ENCODE measurements at regions not wholly inside any gene's neighbourhood (a gene's known extent, or its start where the extent isn't known, plus 50 kb on each side); places are given as distances from the start of the nearest gene placed in this dataset.
A peak's percentile ranks its signal among the peaks of the same experiment; 100 is the strongest.

DNA sequence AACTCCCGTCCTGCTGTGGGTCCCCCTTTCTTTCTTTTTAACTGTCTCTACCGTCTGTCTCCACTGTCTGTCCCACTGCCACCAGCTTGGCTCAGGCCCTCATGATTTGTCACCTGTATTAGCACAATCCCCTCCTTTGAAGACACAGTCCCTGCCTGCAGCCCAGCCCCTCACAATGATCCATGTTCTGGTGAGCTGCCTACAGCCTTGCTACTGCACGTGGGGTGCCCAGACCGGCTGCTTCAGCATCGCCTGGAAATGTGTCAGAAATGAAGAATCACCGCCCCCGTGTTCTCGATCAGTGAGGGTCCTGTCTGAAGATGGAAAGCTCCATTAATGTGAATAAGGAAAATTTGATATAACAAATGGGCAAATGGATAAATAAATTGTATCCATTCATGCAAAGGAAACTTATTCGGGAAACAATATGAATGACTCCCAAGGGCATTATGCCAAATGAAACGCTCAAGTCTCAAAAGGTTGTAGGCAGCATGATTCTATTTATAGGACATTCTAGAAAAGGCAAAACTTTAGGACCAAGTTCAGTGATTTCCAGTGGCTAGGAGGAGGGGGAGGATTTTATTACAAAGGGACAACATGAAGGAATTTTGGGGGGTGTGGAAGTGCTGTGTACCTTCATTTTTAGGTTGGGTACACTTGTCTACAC is 59.4 kb upstream of the CD83 start:
- POLR2A ChIA-PET: no interaction called here
- no peaks in the 10 kb centered on the region for H3K9me3 Mint-ChIP-seq

DNA sequence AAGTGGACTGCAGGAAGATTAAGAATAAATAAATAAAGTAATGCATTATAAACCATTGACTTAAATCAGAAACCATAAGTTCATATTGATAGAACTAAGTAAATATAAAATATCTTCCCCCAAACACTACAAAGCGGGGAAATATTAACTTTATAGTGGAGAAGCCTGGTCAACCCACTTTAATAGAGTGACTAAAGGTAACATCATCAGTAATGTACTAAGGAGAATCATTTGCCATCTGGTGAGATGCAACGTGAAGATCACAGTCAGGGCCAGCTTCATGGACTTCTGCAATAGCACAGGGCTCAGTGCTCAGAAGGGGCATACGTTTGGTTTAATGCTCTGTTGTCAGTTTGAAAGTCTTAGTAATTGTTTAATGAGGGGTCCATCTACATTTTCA is 58.8 kb upstream of the CD83 start:
- POLR2A ChIA-PET: no interaction called here
- H3K36me3 Mint-ChIP-seq: no peaks in the 10 kb centered on the region
- no peaks in the 10 kb centered on the region for H3K9me3 Mint-ChIP-seq
- no peak overlapping the region for H3K4me3 Mint-ChIP-seq
- H3K27ac Mint-ChIP-seq: no peak overlapping the region
- no peak for ATAC-seq (ENCODE audit: low read depth)
- peaks cover 33% of the 10 kb centered on the region for H3K27me3 Mint-ChIP-seq
- H3K4me1 Mint-ChIP-seq: no peaks in the 10 kb centered on the region
- no peak for DNase-seq

More for the DNA sequence above, 59.4 kb upstream of the CD83 start:
- no peak for ATAC-seq (ENCODE audit: low read depth)
- H3K27me3 Mint-ChIP-seq: peaks cover 29% of the 10 kb centered on the region
- no peak overlapping the region for H3K4me3 Mint-ChIP-seq
- no peak overlapping the region for H3K27ac Mint-ChIP-seq
- H3K4me1 Mint-ChIP-seq: no peaks in the 10 kb centered on the region
- no peak for DNase-seq
- no peaks in the 10 kb centered on the region for H3K36me3 Mint-ChIP-seq

DNA sequence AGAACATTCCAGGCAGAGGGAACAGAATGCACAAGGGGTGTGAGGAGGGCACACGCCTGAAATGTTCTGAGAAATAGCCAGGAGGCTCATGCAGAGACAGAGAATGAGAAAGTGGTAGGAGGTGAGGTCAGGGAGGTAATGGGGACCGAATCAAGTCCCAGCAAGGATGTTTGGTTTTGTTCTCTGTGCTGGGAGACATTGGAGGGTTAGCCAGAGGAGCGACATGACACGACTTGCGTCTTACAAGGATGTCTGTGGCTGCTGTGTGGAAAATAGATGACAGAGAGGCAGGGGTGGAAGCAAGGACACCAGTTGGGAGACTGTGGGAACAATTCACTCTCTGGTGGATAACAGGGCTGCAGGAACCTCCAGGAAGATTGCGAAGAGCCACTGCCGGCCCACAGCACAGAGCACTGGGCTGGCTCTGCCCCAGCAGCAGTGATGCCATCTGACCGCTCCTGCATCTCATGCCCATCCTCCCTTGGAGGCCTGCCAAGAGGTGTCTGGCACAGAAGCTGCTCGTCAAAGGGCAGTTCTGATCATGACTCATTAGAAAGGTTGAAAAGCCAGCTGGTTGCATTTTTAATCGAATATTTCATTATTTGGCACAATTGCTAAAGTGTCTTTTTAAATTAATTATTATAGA is 57.7 kb upstream of the CD83 start:
- H3K27me3 Mint-ChIP-seq: peaks cover 33% of the 10 kb centered on the region
- no peaks in the 10 kb centered on the region for H3K36me3 Mint-ChIP-seq
- H3K4me1 Mint-ChIP-seq: no peaks in the 10 kb centered on the region
- POLR2A ChIA-PET: no interaction called here
- DNase-seq (no peak), ATAC-seq (ENCODE audit: low read depth) (no peak)
- H3K9me3 Mint-ChIP-seq: no peaks in the 10 kb centered on the region
- H3K4me3 Mint-ChIP-seq: no peak overlapping the region
- H3K27ac Mint-ChIP-seq: no peak overlapping the region

GRCh38 chr6:14060971-14061370 is 56.6 kb upstream of the CD83 start:
- Mint-ChIP-seq H3K9me3 (no peaks in the 10 kb centered on the region), H3K27me3 (peaks cover 33% of the 10 kb centered on the region), H3K36me3 (no peaks in the 10 kb centered on the region), H3K4me3 (no peak overlapping the region), H3K4me1 (no peaks in the 10 kb centered on the region), H3K27ac (no peak overlapping the region)
- ATAC-seq (ENCODE audit: low read depth) (no peak), DNase-seq (no peak)
- POLR2A ChIA-PET: no interaction called here

DNA sequence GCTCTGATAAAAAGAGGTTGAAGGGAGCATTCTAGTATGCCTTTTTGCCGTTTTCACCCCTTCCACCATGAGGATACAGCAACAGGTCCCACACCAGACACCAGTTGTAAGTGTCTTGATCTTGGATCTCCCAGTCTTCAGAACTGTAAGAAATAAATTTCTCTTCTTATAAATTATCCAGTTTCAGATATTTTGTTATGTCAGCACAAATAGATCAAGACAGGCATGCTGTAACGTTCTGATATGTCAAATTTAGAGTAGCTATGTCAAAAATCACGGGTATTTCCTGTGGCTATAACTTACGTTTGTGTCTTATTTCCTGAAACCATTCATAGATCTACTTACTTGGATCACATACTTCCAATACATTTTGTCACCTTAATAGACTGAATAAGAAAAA is 55.9 kb upstream of the CD83 start:
- Mint-ChIP-seq H3K9me3 (no peaks in the 10 kb centered on the region), H3K27me3 (peaks cover 35% of the 10 kb centered on the region), H3K4me3 (no peak overlapping the region), H3K36me3 (no peaks in the 10 kb centered on the region), H3K4me1 (peaks cover under 1% of the 10 kb centered on the region), H3K27ac (no peak overlapping the region)
- POLR2A ChIA-PET: no interaction called here
- ATAC-seq (ENCODE audit: low read depth) (no peak), DNase-seq (no peak)

GRCh38 chr6:14062345-14063029 is 55.1 kb upstream of the CD83 start:
- H3K4me3 Mint-ChIP-seq: no peak overlapping the region
- ATAC-seq (ENCODE audit: low read depth): no peak

DNA sequence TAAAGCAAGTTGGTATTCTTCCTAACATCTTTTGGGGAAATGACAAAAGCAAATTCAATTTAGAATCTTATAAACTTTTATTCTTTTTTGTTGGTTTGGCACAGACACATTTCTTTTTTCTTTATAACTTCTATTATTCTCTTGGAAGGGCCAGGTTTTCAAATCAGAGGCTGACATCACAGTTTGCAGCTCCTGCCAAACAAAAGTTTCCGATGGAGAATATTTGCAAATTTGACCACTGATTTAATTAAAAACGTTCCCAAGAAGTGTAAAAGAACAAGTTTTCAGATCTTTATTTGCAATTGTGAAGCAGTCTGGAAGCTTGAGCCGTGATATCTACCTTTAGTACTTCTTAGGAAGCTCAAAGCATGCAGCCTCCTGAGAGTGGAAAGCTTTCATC is 53.8 kb upstream of the CD83 start:
- H3K36me3 Mint-ChIP-seq: no peaks in the 10 kb centered on the region
- H3K9me3 Mint-ChIP-seq: no peaks in the 10 kb centered on the region
- POLR2A ChIA-PET: no interaction called here
- H3K27me3 Mint-ChIP-seq: peaks cover 32% of the 10 kb centered on the region
- H3K27ac Mint-ChIP-seq: no peak overlapping the region
- H3K4me3 Mint-ChIP-seq: no peak overlapping the region
- DNase-seq (no peak), ATAC-seq (ENCODE audit: low read depth) (no peak)
- H3K4me1 Mint-ChIP-seq: peaks cover 13% of the 10 kb centered on the region

More at GRCh38 chr6:14062345-14063029, 55.1 kb upstream of the CD83 start:
- H3K36me3 Mint-ChIP-seq: no peaks in the 10 kb centered on the region
- DNase-seq: no peak
- no peak overlapping the region for H3K27ac Mint-ChIP-seq
- H3K4me1 Mint-ChIP-seq: peaks cover 5% of the 10 kb centered on the region
- peaks cover 35% of the 10 kb centered on the region for H3K27me3 Mint-ChIP-seq
- H3K9me3 Mint-ChIP-seq: no peaks in the 10 kb centered on the region
- POLR2A ChIA-PET: no interaction called here

GRCh38 chr6:14065350-14065749 is 52.2 kb upstream of the CD83 start:
- peaks cover 23% of the 10 kb centered on the region for H3K27me3 Mint-ChIP-seq
- peaks cover 13% of the 10 kb centered on the region for H3K4me1 Mint-ChIP-seq
- POLR2A ChIA-PET: no interaction called here
- no peak overlapping the region for H3K27ac Mint-ChIP-seq
- no peaks in the 10 kb centered on the region for H3K9me3 Mint-ChIP-seq
- ATAC-seq (ENCODE audit: low read depth) (no peak), DNase-seq (no peak)
- H3K36me3 Mint-ChIP-seq: no peaks in the 10 kb centered on the region
- H3K4me3 Mint-ChIP-seq: no peak overlapping the region

DNA sequence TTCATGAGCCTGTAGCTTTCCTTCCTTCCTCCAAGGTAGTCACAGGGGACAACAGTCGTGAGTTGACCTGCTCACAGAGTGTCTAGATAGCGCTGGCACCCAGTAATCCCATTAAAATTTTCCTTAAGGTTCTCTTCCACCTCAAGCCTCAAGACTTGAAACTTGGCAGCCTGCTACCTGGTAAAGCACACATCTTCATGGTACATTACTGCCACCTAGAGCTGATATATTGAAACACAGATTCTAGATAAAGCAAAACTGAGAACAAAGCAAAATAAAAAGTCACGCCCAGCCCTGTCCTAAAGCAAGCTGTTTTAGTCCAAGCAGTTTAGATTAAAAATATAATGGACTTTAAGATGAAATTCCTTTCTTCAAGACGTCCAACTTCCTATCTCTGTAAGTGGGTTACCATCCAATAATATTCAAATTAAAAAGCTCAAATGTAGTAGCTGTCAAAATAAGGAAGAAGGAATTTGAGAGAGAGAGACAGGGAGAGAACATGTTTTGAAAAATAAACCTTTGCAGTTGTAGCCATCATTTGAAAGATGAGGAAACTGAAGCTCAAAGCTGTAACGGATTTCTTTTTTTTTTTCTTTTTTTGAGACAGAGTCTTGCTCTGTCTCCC is 50.7 kb upstream of the CD83 start:
- POLR2A ChIA-PET: interaction anchor here (0.7 kb wide), 1 partner anchor 8 kb away, joined by 4 read pairs; no protein-coding TSS in a partner anchor
- peaks cover 18% of the 10 kb centered on the region for H3K27me3 Mint-ChIP-seq
- H3K9me3 Mint-ChIP-seq: no peaks in the 10 kb centered on the region
- peak overlapping the region; percentile 18 for H3K4me3 Mint-ChIP-seq
- H3K4me1 Mint-ChIP-seq: peaks cover 13% of the 10 kb centered on the region
- H3K27ac Mint-ChIP-seq: no peak overlapping the region
- no peaks in the 10 kb centered on the region for H3K36me3 Mint-ChIP-seq
- no peak for DNase-seq
- ATAC-seq (ENCODE audit: low read depth): peak; percentile 54

DNA sequence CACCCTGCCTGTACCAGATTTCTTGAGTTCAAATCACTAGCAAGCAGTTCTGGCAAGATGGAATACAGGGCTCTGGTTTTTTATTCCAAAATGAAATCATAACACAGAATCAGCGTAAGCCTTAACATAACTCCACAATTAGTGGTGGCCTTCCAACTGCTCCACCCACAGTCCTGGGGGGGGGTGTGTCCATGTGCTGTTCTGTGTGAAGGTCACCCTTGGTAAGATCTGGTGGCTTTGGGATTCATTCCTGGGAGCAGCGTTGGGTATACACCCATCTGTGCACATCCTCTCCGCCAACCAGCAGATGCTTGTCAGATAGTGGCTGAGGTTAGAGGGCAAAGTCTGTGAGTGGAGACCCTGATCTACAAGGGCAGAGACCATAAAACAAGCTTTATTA is 49.9 kb upstream of the CD83 start:
- peaks cover 13% of the 10 kb centered on the region for H3K4me1 Mint-ChIP-seq
- ATAC-seq (ENCODE audit: low read depth): no peak
- no peaks in the 10 kb centered on the region for H3K9me3 Mint-ChIP-seq
- no peak for DNase-seq
- H3K36me3 Mint-ChIP-seq: no peaks in the 10 kb centered on the region
- POLR2A ChIA-PET: interaction anchor here (1.0 kb wide), 1 partner anchor 278 kb away, joined by 3 read pairs; no protein-coding TSS in a partner anchor
- no peak overlapping the region for H3K27ac Mint-ChIP-seq
- no peak overlapping the region for H3K4me3 Mint-ChIP-seq
- peaks cover 11% of the 10 kb centered on the region for H3K27me3 Mint-ChIP-seq

Measured in activated naive CD8-positive, alpha-beta T cell treated with anti-CD3 and anti-CD28 coated beads, Interleukin-2, amount 10 ng/mL, durations not matched to agents 7 days and 5 days (primary cell).